NCI-H2196 treated with DMSO at 0.1 percent for 48 hours (cell line): ENCODE measurements at regions not wholly inside any gene's neighbourhood (a gene's known extent, or its start where the extent isn't known, plus 50 kb on each side); places are given as distances from the start of the nearest gene placed in this dataset.

Experiments used
- DNase-seq: peaks from one replicate; lab custom pipeline; 2025; ENCODE audit not compliant: unreplicated experiment; lab: John Stamatoyannopoulos, UW

DNA sequence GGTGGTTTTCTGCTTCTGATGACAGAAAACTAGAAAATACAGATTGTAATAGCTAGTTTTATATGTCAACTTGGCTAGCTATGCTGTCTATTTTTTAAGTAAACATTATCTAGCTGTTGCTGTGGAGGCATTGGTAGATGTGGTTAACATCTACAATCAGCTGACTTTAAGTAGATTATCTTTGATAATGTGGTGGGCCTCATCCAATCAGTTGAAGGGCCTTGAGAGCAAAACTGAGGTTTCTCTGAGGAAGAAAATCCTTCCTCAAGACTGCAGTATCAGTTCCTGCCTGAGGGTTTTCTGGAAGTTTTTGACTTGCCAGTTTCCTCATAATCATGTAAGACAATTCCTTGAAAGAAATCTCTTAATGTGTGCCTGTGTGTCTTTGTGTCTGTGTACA, 75.9 kb upstream of the SPHKAP start:
- DNase-seq = no peak

DNA sequence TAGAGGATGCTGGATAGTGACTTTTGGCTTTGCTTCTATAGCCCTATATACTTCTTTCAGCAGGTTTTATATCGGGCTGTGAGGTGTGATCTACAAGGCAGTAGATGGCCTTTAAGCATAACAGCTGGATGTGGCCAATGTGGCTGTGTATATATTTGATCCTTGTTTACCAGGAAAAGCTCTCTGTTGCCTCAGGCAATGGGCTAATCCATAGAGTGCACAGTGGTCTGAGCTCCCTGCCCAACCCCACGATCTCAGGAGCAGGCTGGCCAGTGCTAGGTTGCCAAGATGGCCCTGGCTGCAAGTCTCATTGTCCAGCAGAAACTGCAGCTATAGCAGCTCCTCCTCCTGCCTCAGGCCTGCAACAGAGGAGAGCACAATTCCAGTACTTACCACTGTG, 72.3 kb upstream of the SPHKAP start:
- no peak for DNase-seq

DNA sequence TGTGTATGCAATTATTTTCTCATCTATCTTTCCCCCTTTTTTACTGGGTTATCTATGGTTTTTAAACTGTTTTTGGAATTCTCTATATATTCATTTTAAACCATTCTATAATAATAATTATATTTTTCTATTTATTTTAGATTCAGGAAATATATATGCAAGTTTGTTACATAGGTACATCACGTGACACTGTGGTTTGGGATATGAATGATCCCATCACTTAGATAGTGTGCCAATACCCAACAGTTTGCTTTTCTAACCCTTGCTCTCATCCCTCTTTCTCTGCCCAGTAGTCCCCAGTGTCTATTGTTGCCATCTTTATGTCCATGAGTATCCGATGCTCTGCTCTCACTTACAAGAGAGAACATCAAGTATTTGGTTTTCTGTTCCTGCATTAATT, 65.8 kb upstream of the SPHKAP start:
- DNase-seq = no peak

DNA sequence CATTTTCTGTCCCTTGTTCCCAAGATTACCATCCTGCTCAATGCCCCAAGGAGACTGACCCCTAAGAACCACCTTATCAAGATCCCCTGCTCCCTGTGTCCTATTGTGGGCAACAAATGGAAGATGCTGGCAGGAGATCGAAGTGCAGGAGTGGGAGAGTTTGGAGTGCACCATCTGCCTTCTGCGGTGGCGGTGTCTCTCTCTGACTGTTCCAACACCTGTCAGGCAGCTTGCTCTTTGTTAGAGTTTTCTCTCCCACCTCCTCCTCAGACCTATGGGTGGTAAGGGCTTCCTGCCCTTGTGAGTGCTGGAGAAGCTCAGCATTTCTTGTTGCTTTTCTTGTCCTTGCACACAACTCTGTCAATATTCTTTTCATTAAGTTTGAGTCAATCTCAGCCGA, 64.1 kb upstream of the SPHKAP start:
- no peak for DNase-seq

DNA sequence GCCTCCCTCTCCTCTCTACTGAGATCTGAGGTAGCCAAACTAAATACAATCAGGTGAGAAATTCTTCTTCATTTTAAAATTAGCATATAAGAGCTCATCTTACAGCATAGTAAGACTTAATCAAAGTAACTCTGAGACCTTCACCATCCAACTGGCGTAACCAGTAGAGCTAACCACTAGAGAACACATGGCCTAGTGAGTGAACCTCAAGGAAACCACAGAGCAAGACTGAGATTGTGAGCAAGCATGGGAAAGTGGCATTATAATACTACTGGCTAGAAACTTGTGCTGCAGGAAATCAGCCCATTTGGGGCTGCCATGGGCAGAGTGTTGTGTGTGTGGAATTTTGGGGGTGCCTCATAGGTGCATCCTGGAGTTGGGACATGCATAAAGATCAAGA, 61.1 kb upstream of the SPHKAP start:
- DNase-seq = no peak

DNA sequence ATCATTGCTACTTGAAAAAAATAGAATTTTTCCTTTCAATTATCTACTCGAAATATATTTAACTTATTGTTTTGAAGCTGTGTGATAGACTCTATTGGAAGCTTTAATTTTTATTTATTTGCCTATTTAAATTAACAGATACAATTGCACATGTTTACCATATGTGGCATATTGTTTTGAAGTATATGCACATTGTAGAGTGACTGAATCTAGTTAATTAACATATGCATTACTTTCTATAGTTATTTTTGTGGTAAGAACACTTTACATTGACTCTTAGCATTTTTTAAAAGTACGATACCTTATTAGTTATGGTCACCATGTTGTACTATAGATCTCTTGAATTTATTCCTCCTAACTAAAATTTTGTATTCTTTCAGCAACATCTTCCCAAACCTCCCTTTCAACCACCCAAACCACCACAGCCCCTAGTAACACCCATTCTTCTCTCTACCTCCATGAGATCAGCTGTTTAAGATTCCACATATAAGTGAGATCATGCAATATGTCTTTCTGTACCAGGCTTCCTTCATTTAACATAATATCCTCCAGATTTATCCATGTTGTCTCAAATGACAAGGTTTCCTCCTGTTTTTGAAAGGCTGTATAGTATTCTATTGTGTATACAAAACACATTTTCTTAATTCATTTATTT, 58.5 kb upstream of the SPHKAP start:
- DNase-seq = no peak

DNA sequence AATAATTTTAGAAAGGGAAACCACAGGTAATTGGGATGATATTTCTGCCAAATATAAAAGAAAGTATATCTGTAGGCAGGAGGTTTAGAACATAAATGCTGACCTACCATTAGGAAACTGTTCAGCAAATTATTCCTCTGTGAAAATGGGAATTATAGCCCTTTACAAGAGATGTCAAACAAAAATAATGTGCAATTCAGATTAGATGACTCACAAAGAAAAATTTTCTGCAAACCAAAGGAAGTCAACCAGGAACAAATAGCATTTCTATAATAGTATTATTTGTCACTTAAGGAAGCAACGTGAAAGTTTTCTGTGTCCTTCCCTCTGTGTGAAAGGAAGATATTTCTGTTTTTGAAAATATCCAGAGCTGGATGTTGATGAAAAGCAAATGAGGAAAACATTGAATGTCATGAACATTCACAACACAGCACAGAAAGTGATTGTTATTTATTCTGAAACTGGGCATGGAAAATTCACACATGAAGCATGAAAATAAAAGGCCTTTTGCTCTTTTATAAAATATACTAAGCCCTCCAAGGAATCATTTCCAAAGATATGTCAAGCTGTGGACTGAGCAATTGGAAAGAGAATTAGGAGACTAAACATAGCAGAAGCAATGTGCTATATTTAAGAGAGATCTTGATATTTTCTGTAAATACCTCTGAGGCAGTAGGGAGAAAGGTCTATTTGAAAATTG, 57.9 kb upstream of the SPHKAP start:
- DNase-seq = no peak
